BJ (cell line): ENCODE measurements at regions not wholly inside any gene's neighbourhood (a gene's known extent, or its start where the extent isn't known, plus 50 kb on each side); places are given as distances from the start of the nearest gene placed in this dataset.

Source experiments
- CTCF ChIA-PET: fragments of 350-600 bp; formaldehyde crosslinking; extraction: SDS; loops from one replicate; lab custom pipeline; 2021; ENCODE audit warnings: antibody characterized with exemption, inconsistent platforms; lab: Yijun Ruan, JAX
- POLR2A ChIA-PET: fragments of 300-600 bp; sonication (Branson Sonifier 250); formaldehyde crosslinking; extraction: SDS; loops from one replicate; lab custom pipeline; 2021; ENCODE audit warnings: antibody characterized with exemption; lab: Charles Lee
- DNase-seq: peaks from one replicate; pipeline ENCODE4 v3.0.0-alpha.2; 2011; ENCODE audit warnings: low read depth
- H3K27me3 ChIP-seq: 2 replicates; pipeline ENCODE4 v1.6.0; 2011; ENCODE audit warnings: low read length; ENCODE audit not compliant: control insufficient read depth, insufficient read depth
- H3K36me3 ChIP-seq: 2 replicates; pipeline ENCODE4 v1.5.1; 2011; ENCODE audit warnings: low read length; ENCODE audit not compliant: control insufficient read depth, insufficient read depth
- H3K4me3 ChIP-seq: 2 replicates; pipeline ENCODE4 v1.5.1; 2011; ENCODE audit warnings: low read depth, mild to moderate bottlenecking, control low read depth, low read length
- TF ChIP-seq, protein P1 (sequence below): IDR thresholded peaks from 2 replicates; pipeline ENCODE4 v1.5.1; 2011; ENCODE audit warnings: low read depth, mild to moderate bottlenecking, control low read depth, inconsistent platforms, low read length, moderate library complexity; ENCODE audit not compliant: insufficient read depth

DNA sequence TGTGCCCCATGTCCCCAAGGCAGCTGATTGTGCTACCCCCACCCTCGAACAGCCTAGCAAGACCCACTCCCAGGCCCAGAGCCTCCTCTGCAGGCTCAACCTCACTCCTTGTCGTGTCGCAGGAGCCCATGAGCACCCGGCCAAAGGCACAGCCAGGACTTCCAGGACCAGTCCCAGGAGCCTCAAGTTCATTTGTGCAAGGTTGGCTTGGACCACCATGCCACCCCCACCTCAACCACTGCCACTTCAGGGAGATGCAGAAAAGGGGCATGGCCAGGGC lies 54.4 kb upstream of the KRTAP11-1 start:
- no peak for DNase-seq
- no peaks in the 10 kb centered on the region for H3K27me3 ChIP-seq
- H3K4me3 ChIP-seq = no peak overlapping the region
- TF ChIP-seq, protein P1, sequence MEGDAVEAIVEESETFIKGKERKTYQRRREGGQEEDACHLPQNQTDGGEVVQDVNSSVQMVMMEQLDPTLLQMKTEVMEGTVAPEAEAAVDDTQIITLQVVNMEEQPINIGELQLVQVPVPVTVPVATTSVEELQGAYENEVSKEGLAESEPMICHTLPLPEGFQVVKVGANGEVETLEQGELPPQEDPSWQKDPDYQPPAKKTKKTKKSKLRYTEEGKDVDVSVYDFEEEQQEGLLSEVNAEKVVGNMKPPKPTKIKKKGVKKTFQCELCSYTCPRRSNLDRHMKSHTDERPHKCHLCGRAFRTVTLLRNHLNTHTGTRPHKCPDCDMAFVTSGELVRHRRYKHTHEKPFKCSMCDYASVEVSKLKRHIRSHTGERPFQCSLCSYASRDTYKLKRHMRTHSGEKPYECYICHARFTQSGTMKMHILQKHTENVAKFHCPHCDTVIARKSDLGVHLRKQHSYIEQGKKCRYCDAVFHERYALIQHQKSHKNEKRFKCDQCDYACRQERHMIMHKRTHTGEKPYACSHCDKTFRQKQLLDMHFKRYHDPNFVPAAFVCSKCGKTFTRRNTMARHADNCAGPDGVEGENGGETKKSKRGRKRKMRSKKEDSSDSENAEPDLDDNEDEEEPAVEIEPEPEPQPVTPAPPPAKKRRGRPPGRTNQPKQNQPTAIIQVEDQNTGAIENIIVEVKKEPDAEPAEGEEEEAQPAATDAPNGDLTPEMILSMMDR = no peak
- ChIA-PET CTCF (no interaction called here), POLR2A (no interaction called here)
- H3K36me3 ChIP-seq = no peaks in the 10 kb centered on the region

- H3K27me3 ChIP-seq = no peaks in the 10 kb centered on the region
- no peak for DNase-seq
- ChIA-PET CTCF (no interaction called here), POLR2A (no interaction called here)
- TF ChIP-seq, protein P1 = no peak
- H3K36me3 ChIP-seq = no peaks in the 10 kb centered on the region
- H3K4me3 ChIP-seq = no peak overlapping the region
Measured at GRCh38 chr21:30935121-30935888, 53.9 kb upstream of the KRTAP11-1 start.

- Histone ChIP-seq H3K27me3 (no peaks in the 10 kb centered on the region), H3K36me3 (no peaks in the 10 kb centered on the region), H3K4me3 (no peak overlapping the region)
- no peak for DNase-seq
- TF ChIP-seq, protein P1 = no peak
- POLR2A ChIA-PET = no interaction called here
- CTCF ChIA-PET = interaction anchor here (0.5 kb wide), 1 partner anchor 94 kb away, joined by 3 read pairs; no protein-coding TSS in a partner anchor
Measured at GRCh38 chr21:30932686-30933085, 51.3 kb upstream of the KRTAP11-1 start.
